Caco-2 (cell line): ENCODE measurements at regions not wholly inside any gene's neighbourhood (a gene's known extent, or its start where the extent isn't known, plus 50 kb on each side); places are given as distances from the start of the nearest gene placed in this dataset.

Experiments
- BruUV-seq: library from RNA; stranded (reverse); fragments of 400-500 nt; replicated peaks from 2 replicates; lab custom pipeline; 2021; lab: Mats Ljungman, UMichigan
- CTCF ChIA-PET: fragments of 300-600 bp; sonication (Branson Sonifier 250); formaldehyde crosslinking; loops from one replicate; lab custom pipeline; 2022; ENCODE audit warnings: antibody characterized with exemption; lab: Charles Lee
- POLR2A ChIA-PET: fragments of 300-600 bp; sonication (Branson Sonifier 250); formaldehyde crosslinking; loops from one replicate; lab custom pipeline; 2022; ENCODE audit warnings: antibody characterized with exemption; lab: Charles Lee
- DNase-seq, 2 experiments: peaks; one replicate each; pipeline versions ENCODE4 v3.0.0 to v3.0.0-alpha.2; 2020 to 2022
- H3K27me3 ChIP-seq: replicated peaks from 2 replicates; pipeline ENCODE4 v1.6.0; 2011; ENCODE audit warnings: low read length; ENCODE audit not compliant: control insufficient read depth, insufficient read depth
- H3K36me3 ChIP-seq: 2 replicates; pipeline ENCODE4 v1.5.1; 2011; ENCODE audit warnings: low read length; ENCODE audit not compliant: control insufficient read depth, insufficient read depth
- H3K4me1 ChIP-seq: fragments of 250-450 bp; sonication (Bioruptor Pico); 2 replicates; pipeline ENCODE4 v1.5.1; 2020; ENCODE audit warnings: mild to moderate bottlenecking
- H3K4me3 ChIP-seq: 2 replicates; pipeline ENCODE4 v1.5.1; 2011; ENCODE audit warnings: low read depth, mild to moderate bottlenecking, control low read depth, low read length
- H3K9me3 ChIP-seq: fragments of 250-450 bp; sonication (Bioruptor Pico); 2 replicates; pipeline ENCODE4 v1.5.1; 2020; ENCODE audit warnings: mild to moderate bottlenecking, moderate library complexity
- H3K27ac Mint-ChIP-seq: one replicate; pipeline ENCODE4 v1.8.0; 2022; ENCODE audit warnings: mixed read lengths; ENCODE audit not compliant: unreplicated experiment
- H3K27me3 Mint-ChIP-seq: one replicate; pipeline ENCODE4 v1.8.0; 2022; ENCODE audit warnings: mixed read lengths; ENCODE audit not compliant: insufficient read depth, unreplicated experiment
- H3K36me3 Mint-ChIP-seq: one replicate; pipeline ENCODE4 v1.8.0; 2022; ENCODE audit warnings: mild to moderate bottlenecking, mixed read lengths; ENCODE audit not compliant: insufficient read depth, unreplicated experiment
- H3K4me1 Mint-ChIP-seq: one replicate; pipeline ENCODE4 v1.8.0; 2022; ENCODE audit warnings: low read depth, mixed read lengths; ENCODE audit not compliant: unreplicated experiment
- H3K4me3 Mint-ChIP-seq: one replicate; pipeline ENCODE4 v1.8.0; 2022; ENCODE audit warnings: mild to moderate bottlenecking, moderate library complexity, mixed read lengths; ENCODE audit not compliant: unreplicated experiment
- H3K9me3 Mint-ChIP-seq: one replicate; pipeline ENCODE4 v1.8.0; 2022; ENCODE audit warnings: mixed read lengths; ENCODE audit not compliant: unreplicated experiment
- CTCF ChIP-seq, 2 experiments: fragments of 200-600 bp in 1 of 2; IDR thresholded peaks; 1 replicate in 1 of 2; 2 replicates in 1 of 2; pipeline versions ENCODE4 v1.5.1 to v1.8.0; 2011 to 2022; ENCODE audit warnings: antibody characterized with exemption in 1 of 2, control low read depth in 1 of 2, inconsistent platforms in 1 of 2, low read depth in 1 of 2, low read length in 1 of 2, mild to moderate bottlenecking in 1 of 2, moderate library complexity in 1 of 2; ENCODE audit not compliant: insufficient read depth in 1 of 2, severe bottlenecking in 1 of 2, unreplicated experiment in 1 of 2
- intact Hi-C: fragments of 100-400 bp; cut with micrococcal nuclease; formaldehyde crosslinking; loops from one replicate; pipeline ENCODE4 v1.10.0; 2022; ENCODE audit not compliant: unreplicated experiment

- Histone ChIP-seq H3K4me1 (no peaks in the 10 kb centered on the region), H3K9me3 (no peaks in the 10 kb centered on the region), H3K36me3 (no peaks in the 10 kb centered on the region), H3K27me3 (no peaks in the 10 kb centered on the region), H3K4me3 (no peak overlapping the region)
- Mint-ChIP-seq H3K4me3 (no peak overlapping the region), H3K36me3 (no peaks in the 10 kb centered on the region), H3K27me3 (no peaks in the 10 kb centered on the region), H3K9me3 (peaks cover 16% of the 10 kb centered on the region), H3K27ac (no peak overlapping the region), H3K4me1 (no peaks in the 10 kb centered on the region)
- ChIA-PET CTCF (interaction anchor here (0.6 kb wide), 1 partner anchor 9 kb away, joined by 3 read pairs; no protein-coding TSS in a partner anchor), POLR2A (no interaction called here)
- DNase-seq: no peak
- no TSS peak for BruUV-seq
- intact Hi-C loops: no loop called here
- no peak for TF ChIP-seq CTCF (IDR thresholded peaks at IDR 0.05; ENCODE audit: insufficient read depth in 1 of 2, low read depth in 1 of 2, low read length in 1 of 2, severe bottlenecking in 1 of 2, unreplicated experiment in 1 of 2)
Measured at GRCh38 chr12:126757326-126757725, 1509.6 kb upstream of the TMEM132C start.

DNA sequence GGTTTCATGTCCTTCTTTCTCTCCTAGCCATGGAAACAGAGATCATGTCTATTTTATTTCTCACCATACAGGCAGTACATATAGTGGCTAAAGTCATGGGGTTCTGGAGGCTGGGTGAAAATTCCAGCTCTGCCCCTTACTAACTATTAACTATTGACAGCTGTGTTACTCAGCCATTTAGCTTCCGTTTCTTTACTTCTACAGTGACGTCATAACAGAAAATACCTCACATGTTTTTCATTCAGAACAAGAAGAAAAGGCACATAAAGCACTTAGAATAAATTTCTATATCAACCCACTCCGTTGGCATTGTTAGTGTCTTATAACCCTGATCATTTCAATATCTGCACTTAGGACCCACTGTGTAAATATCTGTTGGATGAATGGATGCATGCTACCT, 1506.9 kb upstream of the TMEM132C start:
- Mint-ChIP-seq H3K4me1 (no peaks in the 10 kb centered on the region), H3K4me3 (no peak overlapping the region), H3K36me3 (no peaks in the 10 kb centered on the region), H3K9me3 (peaks cover 43% of the 10 kb centered on the region), H3K27me3 (no peaks in the 10 kb centered on the region), H3K27ac (no peak overlapping the region)
- ChIA-PET CTCF (no interaction called here), POLR2A (no interaction called here)
- no TSS peak for BruUV-seq
- intact Hi-C loops: no loop called here
- Histone ChIP-seq H3K9me3 (peaks cover 2% of the 10 kb centered on the region; the same call in 1 of the 2 replicates), H3K4me1 (no peaks in the 10 kb centered on the region), H3K36me3 (no peaks in the 10 kb centered on the region), H3K27me3 (no peaks in the 10 kb centered on the region), H3K4me3 (no peak overlapping the region)
- no peak for TF ChIP-seq CTCF (IDR thresholded peaks at IDR 0.05; ENCODE audit: insufficient read depth in 1 of 2, low read depth in 1 of 2, low read length in 1 of 2, severe bottlenecking in 1 of 2, unreplicated experiment in 1 of 2)
- no peak for DNase-seq

- no peaks in the 10 kb centered on the region for H3K4me1 ChIP-seq
- Mint-ChIP-seq H3K4me1 (no peaks in the 10 kb centered on the region), H3K9me3 (peaks cover 51% of the 10 kb centered on the region), H3K27me3 (no peaks in the 10 kb centered on the region), H3K27ac (no peak overlapping the region), H3K4me3 (no peak overlapping the region), H3K36me3 (no peaks in the 10 kb centered on the region)
- BruUV-seq: no TSS peak
- TF ChIP-seq CTCF (IDR thresholded peaks at IDR 0.05; ENCODE audit: insufficient read depth in 1 of 2, low read depth in 1 of 2, low read length in 1 of 2, severe bottlenecking in 1 of 2, unreplicated experiment in 1 of 2): no peak
- ChIA-PET POLR2A (no interaction called here), CTCF (no interaction called here)
- peaks cover 2% of the 10 kb centered on the region; the same call in 1 of the 2 replicates for H3K9me3 ChIP-seq
- no peaks in the 10 kb centered on the region for H3K27me3 ChIP-seq
- no peak overlapping the region for H3K4me3 ChIP-seq
- intact Hi-C loops: no loop called here
- no peaks in the 10 kb centered on the region for H3K36me3 ChIP-seq
- no peak for DNase-seq
Measured at GRCh38 chr12:126761420-126761819, 1505.5 kb upstream of the TMEM132C start.
